ENCODE measurements at regions not wholly inside any gene's neighbourhood (a gene's known extent, or its start where the extent isn't known, plus 50 kb on each side); places are given as distances from the start of the nearest gene placed in this dataset.

DNA sequence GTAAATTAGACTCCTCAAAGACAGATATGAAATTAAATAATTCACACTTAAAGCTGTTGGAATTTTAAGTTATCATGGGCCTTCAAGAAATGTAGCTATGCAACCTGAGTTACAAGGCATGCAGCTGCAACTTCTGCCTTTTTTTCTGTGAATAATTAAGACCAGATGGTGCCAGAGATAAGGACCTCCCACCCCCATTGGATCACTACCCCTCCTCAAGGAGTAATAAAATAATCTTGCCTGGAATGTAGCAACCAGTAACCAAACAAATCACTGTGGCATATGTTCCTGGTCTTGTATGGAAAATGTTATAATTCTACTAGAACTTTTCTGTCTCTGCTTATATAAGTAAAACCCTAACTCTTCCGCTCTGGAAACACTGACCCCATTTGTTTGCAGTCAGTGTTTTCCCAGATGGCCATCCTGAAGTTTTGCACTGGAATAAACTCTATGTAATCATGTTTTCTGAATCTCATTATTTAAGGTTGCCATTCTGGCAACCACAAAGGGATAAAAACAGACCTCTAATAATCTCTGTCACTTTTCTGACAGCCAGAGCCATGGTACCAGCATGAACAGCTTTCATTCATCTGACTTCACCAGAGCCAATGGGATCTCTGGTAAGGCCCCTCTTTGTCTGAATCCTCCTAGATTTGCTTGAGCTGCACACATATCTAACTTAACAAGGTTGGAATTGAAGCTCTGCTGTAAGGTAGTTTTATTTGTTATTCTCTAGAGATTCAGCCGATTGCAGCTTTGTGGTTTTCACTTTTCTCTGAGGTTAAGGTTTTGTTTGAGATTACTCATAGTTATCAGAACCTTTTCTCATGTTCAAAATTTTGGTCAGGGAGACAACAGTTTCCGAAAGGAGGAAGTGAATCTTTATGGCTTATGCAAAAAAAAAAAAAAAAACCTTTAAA, 274.6 kb downstream of the NAF1 start:
- no peak overlapping the region for H3K4me3 ChIP-seq (ENCODE audit: control insufficient read depth, low read depth, low read length)
- TF ChIP-seq, protein P1, sequence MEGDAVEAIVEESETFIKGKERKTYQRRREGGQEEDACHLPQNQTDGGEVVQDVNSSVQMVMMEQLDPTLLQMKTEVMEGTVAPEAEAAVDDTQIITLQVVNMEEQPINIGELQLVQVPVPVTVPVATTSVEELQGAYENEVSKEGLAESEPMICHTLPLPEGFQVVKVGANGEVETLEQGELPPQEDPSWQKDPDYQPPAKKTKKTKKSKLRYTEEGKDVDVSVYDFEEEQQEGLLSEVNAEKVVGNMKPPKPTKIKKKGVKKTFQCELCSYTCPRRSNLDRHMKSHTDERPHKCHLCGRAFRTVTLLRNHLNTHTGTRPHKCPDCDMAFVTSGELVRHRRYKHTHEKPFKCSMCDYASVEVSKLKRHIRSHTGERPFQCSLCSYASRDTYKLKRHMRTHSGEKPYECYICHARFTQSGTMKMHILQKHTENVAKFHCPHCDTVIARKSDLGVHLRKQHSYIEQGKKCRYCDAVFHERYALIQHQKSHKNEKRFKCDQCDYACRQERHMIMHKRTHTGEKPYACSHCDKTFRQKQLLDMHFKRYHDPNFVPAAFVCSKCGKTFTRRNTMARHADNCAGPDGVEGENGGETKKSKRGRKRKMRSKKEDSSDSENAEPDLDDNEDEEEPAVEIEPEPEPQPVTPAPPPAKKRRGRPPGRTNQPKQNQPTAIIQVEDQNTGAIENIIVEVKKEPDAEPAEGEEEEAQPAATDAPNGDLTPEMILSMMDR (conservative IDR thresholded peaks at IDR 0.05; ENCODE audit: control insufficient read depth, insufficient read depth, low read depth, low read length), result no peak
- no peak for DNase-seq (ENCODE audit: low read depth)

DNA sequence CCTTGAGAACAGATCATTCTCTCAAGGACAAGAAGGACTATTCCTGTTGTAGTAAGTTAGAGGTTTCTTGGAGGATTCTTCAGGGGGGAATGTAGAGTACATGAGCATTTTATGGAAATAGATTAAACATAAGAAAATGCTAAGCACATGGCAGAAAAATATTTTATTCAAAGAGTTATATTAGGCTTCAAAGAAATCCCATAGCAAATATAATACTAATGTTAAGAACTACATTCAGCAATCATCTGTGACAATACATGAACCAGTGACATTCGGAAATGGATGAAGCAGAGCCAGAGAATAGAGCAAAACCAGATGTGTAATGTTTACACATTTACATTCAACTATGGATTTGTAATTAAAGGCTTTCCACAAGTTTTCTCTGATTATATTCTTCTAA, 288.6 kb downstream of the NAF1 start:
- no peak for DNase-seq (ENCODE audit: low read depth)
- TF ChIP-seq, protein P1 (conservative IDR thresholded peaks at IDR 0.05; ENCODE audit: control insufficient read depth, insufficient read depth, low read depth, low read length), result no peak
- H3K4me3 ChIP-seq (ENCODE audit: control insufficient read depth, low read depth, low read length), result no peak overlapping the region

DNA sequence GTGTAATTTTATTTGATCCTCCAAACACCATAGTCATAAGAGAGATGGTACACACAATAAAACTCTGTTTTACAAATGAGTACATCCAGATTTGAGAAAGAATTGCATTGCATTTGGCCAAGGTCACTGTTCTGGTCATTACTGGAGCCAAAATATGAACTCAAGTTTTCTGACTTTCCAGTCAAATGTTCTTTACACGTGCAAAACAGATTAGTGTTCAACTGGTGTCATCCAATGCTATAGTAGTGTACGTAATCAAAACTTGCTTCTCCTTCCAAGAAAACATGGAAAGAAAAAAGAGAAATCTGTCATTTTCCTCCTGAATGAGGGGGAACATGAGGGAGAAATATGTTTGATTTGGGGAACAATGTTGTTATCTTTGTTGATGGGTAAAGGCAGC, 291.9 kb downstream of the NAF1 start:
- TF ChIP-seq, protein P1 (conservative IDR thresholded peaks at IDR 0.05; ENCODE audit: control insufficient read depth, insufficient read depth, low read depth, low read length), result no peak
- no peak overlapping the region for H3K4me3 ChIP-seq (ENCODE audit: control insufficient read depth, low read depth, low read length)
- no peak for DNase-seq (ENCODE audit: low read depth)

DNA sequence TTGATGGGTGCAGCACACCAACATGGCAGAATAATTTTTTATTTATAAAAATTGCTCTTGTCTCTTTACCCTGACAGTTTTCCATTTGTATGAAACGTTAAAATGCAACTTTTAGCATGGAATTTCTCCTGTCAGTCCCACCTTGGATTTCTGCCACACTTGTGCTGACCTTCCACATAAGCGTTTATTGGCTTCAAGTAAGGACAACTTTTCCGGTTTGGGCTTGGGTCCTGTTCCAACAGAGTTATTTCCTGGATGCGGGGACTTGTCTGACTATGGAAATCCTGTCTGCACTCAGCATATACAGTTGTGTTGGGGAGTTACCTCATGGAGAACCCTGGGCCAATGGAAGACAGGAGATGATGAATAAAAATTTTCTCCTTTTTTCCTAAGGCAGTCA, 294.7 kb downstream of the NAF1 start:
- no peak overlapping the region for H3K4me3 ChIP-seq (ENCODE audit: control insufficient read depth, low read depth, low read length)
- DNase-seq (ENCODE audit: low read depth), result no peak
- TF ChIP-seq, protein P1 (conservative IDR thresholded peaks at IDR 0.05; ENCODE audit: control insufficient read depth, insufficient read depth, low read depth, low read length), result no peak

DNA sequence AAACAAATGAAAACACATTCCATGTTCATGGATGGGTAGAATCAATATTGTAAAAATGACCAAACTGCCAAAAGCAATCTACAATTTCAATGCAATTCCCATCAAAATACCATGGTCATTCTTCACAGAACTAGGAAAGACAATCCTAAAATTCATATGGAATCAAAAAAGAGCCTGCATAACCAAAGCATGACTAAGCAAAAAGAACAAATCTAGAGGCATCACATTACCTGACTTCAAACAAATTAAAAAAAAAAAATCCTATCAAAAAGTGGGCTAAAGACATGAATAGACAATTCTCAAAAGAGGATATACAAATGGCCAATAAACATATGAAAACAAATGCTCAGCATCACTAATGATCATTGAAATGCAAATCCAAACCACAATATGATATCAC, 297.5 kb downstream of the NAF1 start:
- DNase-seq (ENCODE audit: low read depth), result no peak
- TF ChIP-seq, protein P1 (conservative IDR thresholded peaks at IDR 0.05; ENCODE audit: control insufficient read depth, insufficient read depth, low read depth, low read length), result no peak
- no peak overlapping the region for H3K4me3 ChIP-seq (ENCODE audit: control insufficient read depth, low read depth, low read length)

DNA sequence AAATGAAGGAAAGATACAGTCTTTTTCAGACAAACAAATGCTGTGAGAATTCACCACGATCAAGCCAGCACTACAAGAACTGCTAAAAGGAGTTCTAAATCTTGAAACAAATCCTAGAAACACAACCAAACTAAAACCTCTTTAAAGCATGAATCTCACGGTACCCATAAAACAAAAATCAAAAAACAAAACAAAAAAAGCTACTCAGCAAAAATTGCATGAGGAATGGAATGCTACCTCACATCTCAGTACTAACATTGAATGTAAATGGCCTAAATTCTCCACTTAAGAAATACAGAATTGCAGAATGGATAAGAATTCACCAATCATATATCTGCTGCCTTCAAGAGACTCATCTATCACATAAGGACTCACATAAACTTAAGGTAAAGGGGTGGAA, 300.1 kb downstream of the NAF1 start:
- TF ChIP-seq, protein P1 (conservative IDR thresholded peaks at IDR 0.05; ENCODE audit: control insufficient read depth, insufficient read depth, low read depth, low read length), result no peak
- H3K4me3 ChIP-seq (ENCODE audit: control insufficient read depth, low read depth, low read length), result no peak overlapping the region
- no peak for DNase-seq (ENCODE audit: low read depth)
